ENCODE measurements at regions not wholly inside any gene's neighbourhood (a gene's known extent, or its start where the extent isn't known, plus 50 kb on each side); places are given as distances from the start of the nearest gene placed in this dataset.

- TF ChIP-seq CTCF (conservative IDR thresholded peaks at IDR 0.05 in 1 of 2, IDR thresholded peaks at IDR 0.05 in 1 of 2; ENCODE audit: low read depth in 1 of 2, low read length in 2 of 2) (no peak), EZH2 (IDR thresholded peaks at IDR 0.05; ENCODE audit: low read length, missing control alignments) (no peak)
These were observed 1293.7 kb upstream of the AUTS2 start for GRCh38 chr7:68304536-68304935.

Data from fibroblast of lung (primary cell).